ENCODE measurements at regions not wholly inside any gene's neighbourhood (a gene's known extent, or its start where the extent isn't known, plus 50 kb on each side); places are given as distances from the start of the nearest gene placed in this dataset.

DNA sequence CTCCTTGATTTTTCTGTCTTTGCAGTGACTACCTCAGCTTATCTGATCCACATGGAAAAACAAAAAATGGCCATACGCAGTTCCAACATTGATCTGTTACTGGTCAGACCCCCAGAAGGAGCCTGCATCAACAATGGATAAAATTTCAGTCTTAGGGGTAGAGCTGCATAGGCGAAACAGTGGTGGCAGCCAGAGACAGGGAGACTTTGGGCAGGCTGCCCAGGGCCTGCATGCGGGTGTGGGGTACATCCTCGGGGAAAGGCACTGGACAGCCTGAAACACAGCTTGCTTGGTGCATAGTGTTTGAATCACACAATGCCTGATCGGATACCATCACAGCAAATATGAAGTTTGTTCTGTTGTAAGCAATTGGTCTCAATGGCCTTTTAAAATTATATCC, 847.8 kb downstream of the QKI start:
- no peak overlapping the region for H3K56ac ChIP-seq (ENCODE audit: extremely low read depth, insufficient read depth, low read length)
- no peak overlapping the region for H3K18ac ChIP-seq (ENCODE audit: low read depth, low read length)
- TF ChIP-seq RAD21 (IDR thresholded peaks at IDR 0.05; ENCODE audit: low read length) (no peak), RCOR1 (IDR thresholded peaks at IDR 0.05; ENCODE audit: insufficient replicate concordance, low read length) (no peak), CTCF (conservative IDR thresholded peaks at IDR 0.05; ENCODE audit: low read depth, low read length) (no peak), NFE2L2 (IDR thresholded peaks at IDR 0.05; ENCODE audit: low read depth, low read length) (no peak), USF2 (IDR thresholded peaks at IDR 0.05; ENCODE audit: low read depth, low read length) (no peak), CEBPB (IDR thresholded peaks at IDR 0.05; ENCODE audit: low read depth, low read length) (no peak), MAFK (IDR thresholded peaks at IDR 0.05; ENCODE audit: low read depth, low read length) (no peak), BHLHE40 (IDR thresholded peaks at IDR 0.05; ENCODE audit: low read depth, low read length) (no peak), RFX5 (IDR thresholded peaks at IDR 0.05; ENCODE audit: low read depth, low read length) (no peak), FOS (IDR thresholded peaks at IDR 0.05; ENCODE audit: low read depth, low read length) (no peak)
- DNase-seq (no peak), ATAC-seq (ENCODE audit: low read depth) (no peak)
- H3K14ac ChIP-seq (replicated peaks; ENCODE audit: low read depth, low read length) = no peak overlapping the region
- H2BK20ac ChIP-seq (ENCODE audit: low read depth, low read length) = no peak overlapping the region
- no TSS peak for BruUV-seq (replicated peaks)
- no peak overlapping the region for H4K8ac ChIP-seq (ENCODE audit: low read depth in 2 of 2, low read length in 2 of 2)
- no peaks in the 10 kb centered on the region for H3K4me1 ChIP-seq (ENCODE audit: control insufficient read depth, insufficient read depth, low read length)
- H3K79me1 ChIP-seq (ENCODE audit: low read depth in 1 of 2, low read length in 2 of 2) = no peaks in the 10 kb centered on the region
- H3K9me1 ChIP-seq (ENCODE audit: insufficient read depth, low read length) = no peaks in the 10 kb centered on the region
- in situ Hi-C loops (cut with MboI; ENCODE audit: low sequenced_read_pairs) (no loop called here), intact Hi-C loops (cut with micrococcal nuclease) (no loop called here), dilution Hi-C loops (cut with HindIII; ENCODE audit: low sequenced_read_pairs, unreplicated experiment) (no loop called here)
- H3K9ac ChIP-seq (ENCODE audit: low read depth, low read length) = no peak overlapping the region
- H2AFZ ChIP-seq (replicated peaks; ENCODE audit: low read length, poor library complexity) = no peak overlapping the region
- POLR2A ChIA-PET (ENCODE audit: unreplicated experiment) = no interaction called here
- no peak overlapping the region for H3K4me3 ChIP-seq (ENCODE audit: insufficient read depth, low read depth, low read length)
- no peak overlapping the region for H3K27ac ChIP-seq (ENCODE audit: insufficient read depth, low read length)
- H4K91ac ChIP-seq (ENCODE audit: insufficient read depth, low read depth, low read length) = no peak overlapping the region
- H2BK120ac ChIP-seq (ENCODE audit: low read depth, low read length) = no peak overlapping the region
- H4K5ac ChIP-seq (ENCODE audit: low read depth, low read length) = no peak overlapping the region
- H2AK5ac ChIP-seq (ENCODE audit: low read depth, low read length) = no peak overlapping the region
- H2BK5ac ChIP-seq (ENCODE audit: low read depth, low read length, poor library complexity, severe bottlenecking) = no peak overlapping the region
- no peak overlapping the region for H3K4me2 ChIP-seq (ENCODE audit: low read depth, low read length)
- H3K4ac ChIP-seq (ENCODE audit: low read depth, low read length) = no peak overlapping the region
- no peaks in the 10 kb centered on the region for H3K36me3 ChIP-seq (ENCODE audit: control insufficient read depth, insufficient read depth, low read length)
- no peak overlapping the region for H2BK15ac ChIP-seq (ENCODE audit: low read depth, low read length)
- H3K23ac ChIP-seq (ENCODE audit: low read depth, low read length) = no peak overlapping the region
- no peaks in the 10 kb centered on the region for H4K20me1 ChIP-seq (ENCODE audit: insufficient read depth, low read length)
- CTCF ChIA-PET = interaction anchor here (0.6 kb wide), 1 partner anchor 54 kb away, joined by 4 read pairs; no protein-coding TSS in a partner anchor
- H3K9me3 ChIP-seq (ENCODE audit: control insufficient read depth, insufficient read depth, low read length) = peaks cover 2% of the 10 kb centered on the region; the same call in 1 of the 2 replicates
- H3K27me3 ChIP-seq (ENCODE audit: control insufficient read depth, insufficient read depth, low read length) = no peaks in the 10 kb centered on the region
- WGBS, 2 experiments (ENCODE audit: extremely low coverage in 2 of 2, insufficient read length in 1 of 2) = no CpG with 5 or more reads among the region's 5 CpGs
- H2AK9ac ChIP-seq (replicated peaks; ENCODE audit: low read depth, low read length, poor library complexity) = no peak overlapping the region

Data from IMR-90 (cell line).